GM12878 (cell line): ENCODE measurements at regions not wholly inside any gene's neighbourhood (a gene's known extent, or its start where the extent isn't known, plus 50 kb on each side); places are given as distances from the start of the nearest gene placed in this dataset.

Experiments used
- ATAC-seq: fragments of 200-7000 bp; cut with Tn5 transposase; 3 replicates; pipeline ENCODE4 v1.9.1; 2020; ENCODE audit warnings: mild to moderate bottlenecking, moderate library complexity
- BruUV-seq: library from RNA; stranded (reverse); fragments of 400-500 nt; replicated peaks from 2 replicates; lab custom pipeline; 2021; lab: Mats Ljungman, UMichigan
- CTCF ChIA-PET: fragments of 300-600 bp; sonication (Branson Sonifier 250); formaldehyde crosslinking; extraction: SDS; loops from one replicate; lab custom pipeline; 2021; ENCODE audit warnings: inconsistent platforms; lab: Yijun Ruan, JAX
- POLR2A ChIA-PET: fragments of 350-600 bp; formaldehyde crosslinking; extraction: SDS; loops from one replicate; lab custom pipeline; 2021; ENCODE audit warnings: inconsistent platforms; lab: Charles Lee
- RAD21 ChIA-PET: fragments of 300-600 bp; sonication (Branson Sonifier 250); formaldehyde crosslinking; loops from one replicate; lab custom pipeline; 2023; ENCODE audit warnings: antibody characterized with exemption; ENCODE audit not compliant: unreplicated experiment; lab: Charles Lee
- SMC1A ChIA-PET: fragments of 300-600 bp; sonication (Branson Sonifier 250); formaldehyde crosslinking; loops from one replicate; lab custom pipeline; 2023; ENCODE audit not compliant: unreplicated experiment, uncharacterized antibody; lab: Charles Lee
- DNase-seq: peaks from one replicate; pipeline ENCODE4 v3.0.0-alpha.2; 2011; ENCODE audit warnings: low read depth, low spot score
- FAIRE-seq: peaks from 3 replicates; lab custom pipeline; 2011; peaks lifted over from hg19 to GRCh38; lab: Jason Lieb, UNC
- H2AFZ ChIP-seq: 2 replicates; pipeline ENCODE4 v1.6.0; 2011; ENCODE audit warnings: low read depth, low read length, control low read depth; ENCODE audit not compliant: control insufficient read depth
- H3K27ac ChIP-seq: 2 replicates; pipeline ENCODE4 v1.5.1; 2011; ENCODE audit warnings: control low read depth; ENCODE audit not compliant: control insufficient read depth, insufficient read depth
- H3K27me3 ChIP-seq, 2 experiments: replicated peaks in 1 of 2; 2 replicates each; pipeline versions ENCODE4 v1.6.0 to v1.6.1; 2011; ENCODE audit warnings: low read length in 1 of 2; ENCODE audit not compliant: control insufficient read depth in 2 of 2, insufficient read depth in 2 of 2
- H3K36me3 ChIP-seq, 2 experiments: 2 replicates each; pipeline ENCODE4 v1.5.1; 2011; ENCODE audit warnings: low read length in 1 of 2; ENCODE audit not compliant: control insufficient read depth in 2 of 2, insufficient read depth in 2 of 2
- H3K4me1 ChIP-seq: 2 replicates; pipeline ENCODE4 v1.6.1; 2011; ENCODE audit warnings: mild to moderate bottlenecking, low read length, moderate library complexity, mixed read lengths; ENCODE audit not compliant: control insufficient read depth, insufficient read depth
- H3K4me2 ChIP-seq: 2 replicates; pipeline ENCODE4 v1.6.0; 2011; ENCODE audit warnings: control low read depth; ENCODE audit not compliant: control insufficient read depth, insufficient read depth
- H3K4me3 ChIP-seq: fragments of 200-600 bp; sonication (generic); 2 replicates; pipeline ENCODE4 v1.5.1; 2016
- H3K79me2 ChIP-seq: 2 replicates; pipeline ENCODE4 v1.6.0; 2011; ENCODE audit warnings: low read length; ENCODE audit not compliant: control insufficient read depth, insufficient read depth
- H3K9ac ChIP-seq: 2 replicates; pipeline ENCODE4 v1.8.0; 2011; ENCODE audit warnings: low read length, control low read depth, mixed read lengths; ENCODE audit not compliant: control insufficient read depth, insufficient read depth
- H3K9me3 ChIP-seq: replicated peaks from 3 replicates; pipeline ENCODE4 v1.5.1; 2011; ENCODE audit warnings: mild to moderate bottlenecking, low read length; ENCODE audit not compliant: control insufficient read depth, insufficient read depth
- H4K20me1 ChIP-seq: 2 replicates; pipeline ENCODE4 v1.6.0; 2011; ENCODE audit not compliant: control insufficient read depth, insufficient read depth
- CEBPB ChIP-seq, 2 experiments: fragments of 150-350 bp in 1 of 2; IDR thresholded peaks; 2 replicates each; pipeline ENCODE4 v1.6.1; 2012 to 2014; ENCODE audit warnings: low read depth in 2 of 2, low read length in 2 of 2, borderline replicate concordance in 1 of 2, inconsistent platforms in 1 of 2
- CHD1 ChIP-seq: IDR thresholded peaks from 2 replicates; pipeline ENCODE4 v1.6.1; 2012; ENCODE audit warnings: low read depth, low read length, improper control_type of control experiment
- EP300 ChIP-seq, 2 experiments: fragments of 150-350 bp in 1 of 2; IDR thresholded peaks; 2 replicates each; pipeline ENCODE4 v1.6.1; 2011 to 2012; ENCODE audit warnings: low read depth in 2 of 2, low read length in 2 of 2, borderline replicate concordance in 1 of 2, improper control_type of control experiment in 1 of 2, inconsistent platforms in 1 of 2; ENCODE audit not compliant: control insufficient read depth in 1 of 2
- KDM1A ChIP-seq: fragments of 200-600 bp; sonication (generic); IDR thresholded peaks from 2 replicates; pipeline ENCODE4 v1.6.1; 2016; ENCODE audit warnings: borderline replicate concordance
- PBX3 ChIP-seq: IDR thresholded peaks from 2 replicates; pipeline ENCODE4 v1.6.1; 2011; ENCODE audit warnings: mild to moderate bottlenecking, low read depth, low read length, moderate library complexity; ENCODE audit not compliant: insufficient replicate concordance
- PRDM15 ChIP-seq: fragments of 450-650 bp; formaldehyde crosslinking; IDR thresholded peaks from 2 replicates; pipeline ENCODE4 v1.4.0; 2020; ENCODE audit warnings: mild to moderate bottlenecking, moderate library complexity
- REST ChIP-seq: IDR thresholded peaks from 2 replicates; pipeline ENCODE4 v1.6.1; 2012; ENCODE audit warnings: mild to moderate bottlenecking, low read depth, low read length
- SP1 ChIP-seq: IDR thresholded peaks from one replicate; pipeline ENCODE4 v1.6.1; 2011; ENCODE audit warnings: low read depth, low read length
- ZNF217 ChIP-seq: fragments of 450-650 bp; IDR thresholded peaks from 2 replicates; pipeline ENCODE4 v1.6.1; 2017; ENCODE audit warnings: antibody characterized with exemption, mild to moderate bottlenecking
- WGBS: methylation state at CpG from one replicate; pipeline ENCODE4 v1.1.6; 2016; ENCODE audit warnings: low lambda C conversion rate; ENCODE audit not compliant: insufficient replicate concordance, insufficient coverage; ENCODE audit errors: missing lambda C conversion rate; 5-methylcytosine and 5-hydroxymethylcytosine counted together
- in situ Hi-C: fragments of 300-500 bp; cut with MboI; formaldehyde crosslinking; loops from 9 replicates; pipeline ENCODE4 v1.14.3; 2018; ENCODE audit warnings: mixed read lengths
- intact Hi-C: fragments of 100-400 bp; cut with micrococcal nuclease; formaldehyde crosslinking; loops from one replicate; pipeline ENCODE4 v1.14.2; 2022; ENCODE audit not compliant: unreplicated experiment

- H3K9me3 ChIP-seq, result no peaks in the 10 kb centered on the region
- in situ Hi-C loops (no loop called here), intact Hi-C loops (no loop called here)
- no peak for DNase-seq
- SMC1A ChIA-PET, result no interaction called here
- H3K4me2 ChIP-seq, result no peak overlapping the region
- H3K27me3 ChIP-seq, result 0 out of 4 replicates have a peak, but pooled peaks cover 0 to 3% of the 10 kb centered on the region in 2 experiments
- no peak for ATAC-seq
- POLR2A ChIA-PET, result no interaction called here
- no peaks in the 10 kb centered on the region for H3K36me3 ChIP-seq
- H3K4me1 ChIP-seq, result no peaks in the 10 kb centered on the region
- no peak overlapping the region for H2AFZ ChIP-seq
- no peaks in the 10 kb centered on the region for H4K20me1 ChIP-seq
- no peaks in the 10 kb centered on the region for H3K79me2 ChIP-seq
- CTCF ChIA-PET, result no interaction called here
- WGBS, result 0% methylated on average over 2 of the region's 2 CpGs
- RAD21 ChIA-PET, result no interaction called here
- no TSS peak for BruUV-seq
- no peak for TF ChIP-seq CHD1
- TF ChIP-seq KDM1A, result no peak
- no peak for TF ChIP-seq SP1
- no peak for TF ChIP-seq PBX3
- no peak overlapping the region for H3K4me3 ChIP-seq
- H3K9ac ChIP-seq, result no peak overlapping the region
- no peak for FAIRE-seq
- no peak overlapping the region for H3K27ac ChIP-seq
Observed at GRCh38 chr2:128396946-128397345, 78.3 kb upstream of the HS6ST1 start.

- ATAC-seq, result no peak
- H3K9ac ChIP-seq, result no peak overlapping the region
- no peak overlapping the region for H3K27ac ChIP-seq
- H3K27me3 ChIP-seq, result peaks cover 0 to 3% of the 10 kb centered on the region in 2 experiments; a peak in 1 of 4 replicates
- no peaks in the 10 kb centered on the region for H4K20me1 ChIP-seq
- H3K36me3 ChIP-seq, result no peaks in the 10 kb centered on the region
- intact Hi-C loops (no loop called here), in situ Hi-C loops (no loop called here)
- 8% methylated on average over 2 of the region's 2 CpGs for WGBS
- H3K79me2 ChIP-seq, result no peaks in the 10 kb centered on the region
- H3K4me2 ChIP-seq, result no peak overlapping the region
- no peak for FAIRE-seq
- BruUV-seq, result no TSS peak
- DNase-seq, result no peak
- H2AFZ ChIP-seq, result no peak overlapping the region
- H3K4me1 ChIP-seq, result no peaks in the 10 kb centered on the region
- CTCF ChIA-PET, result no interaction called here
- SMC1A ChIA-PET, result no interaction called here
- POLR2A ChIA-PET, result no interaction called here
- H3K4me3 ChIP-seq, result no peak overlapping the region
- RAD21 ChIA-PET, result no interaction called here
- H3K9me3 ChIP-seq, result no peaks in the 10 kb centered on the region
- TF ChIP-seq EP300 (IDR thresholded peaks at IDR 0.05; ENCODE audit: borderline replicate concordance in 1 of 2, control insufficient read depth in 1 of 2, low read depth in 2 of 2, low read length in 2 of 2) (no peak), ZNF217 (no peak), CEBPB (IDR thresholded peaks at IDR 0.05; ENCODE audit: borderline replicate concordance in 1 of 2, low read depth in 2 of 2, low read length in 2 of 2) (no peak), REST (no peak), PRDM15 (CRISPR knock-in tag) (no peak)
Observed at GRCh38 chr2:128399256-128399655, 80.6 kb upstream of the HS6ST1 start.
